GM19043 (cell line): ENCODE measurements at regions not wholly inside any gene's neighbourhood (a gene's known extent, or its start where the extent isn't known, plus 50 kb on each side); places are given as distances from the start of the nearest gene placed in this dataset.
A peak's percentile ranks its signal among the peaks of the same experiment; 100 is the strongest.
"Not testable (repeated sequence)": the region's sequence is repeated elsewhere in the genome, so short reads cannot be mapped to it uniquely, and the experiment has no call there.

Source experiments
- ATAC-seq: cut with Tn5 transposase; IDR thresholded peaks from one replicate; pipeline ENCODE4 v1.9.1; 2021; ENCODE audit warnings: low read depth; ENCODE audit not compliant: unreplicated experiment

- ATAC-seq: no peak
Observed at GRCh38 chr5:87027570-87027969, 240.1 kb upstream of the RASA1 start.

- no peak for ATAC-seq
Observed at GRCh38 chr5:87029951-87030350, 237.7 kb upstream of the RASA1 start.

GRCh38 chr5:87030699-87031098 lies 237.0 kb upstream of the RASA1 start:
- ATAC-seq: no peak

GRCh38 chr5:87034557-87034956 lies 233.1 kb upstream of the RASA1 start:
- ATAC-seq: no peak

GRCh38 chr5:87042554-87042953 lies 225.1 kb upstream of the RASA1 start:
- no peak for ATAC-seq

GRCh38 chr5:87048156-87048555 lies 219.5 kb upstream of the RASA1 start:
- no peak for ATAC-seq

GRCh38 chr5:87049012-87049411 lies 218.7 kb upstream of the RASA1 start:
- not testable (repeated sequence) for ATAC-seq

- no peak for ATAC-seq
Observed at GRCh38 chr5:87051502-87052113, 216.1 kb upstream of the RASA1 start.

- no peak for ATAC-seq
Observed at GRCh38 chr5:87053146-87053545, 214.5 kb upstream of the RASA1 start.

GRCh38 chr5:87054821-87055220 lies 212.9 kb upstream of the RASA1 start:
- ATAC-seq: no peak

GRCh38 chr5:87061046-87061445 lies 206.6 kb upstream of the RASA1 start:
- ATAC-seq: no peak

GRCh38 chr5:87069311-87069710 lies 198.4 kb upstream of the RASA1 start:
- no peak for ATAC-seq

- ATAC-seq: peak; percentile 63
Observed at GRCh38 chr5:87069974-87070608, 197.6 kb upstream of the RASA1 start.

- ATAC-seq: no peak
Observed at GRCh38 chr5:87074072-87074471, 193.6 kb upstream of the RASA1 start.

- peak; percentile 95 for ATAC-seq
Observed at GRCh38 chr5:87074934-87075541, 192.6 kb upstream of the RASA1 start.

- no peak for ATAC-seq
Observed at GRCh38 chr5:87076411-87076810, 191.3 kb upstream of the RASA1 start.

GRCh38 chr5:87076931-87077330 lies 190.8 kb upstream of the RASA1 start:
- no peak for ATAC-seq

GRCh38 chr5:87079219-87079618 lies 188.5 kb upstream of the RASA1 start:
- ATAC-seq: no peak

GRCh38 chr5:87081016-87081415 lies 186.7 kb upstream of the RASA1 start:
- ATAC-seq: no peak

- ATAC-seq: peak; percentile 93
Observed at GRCh38 chr5:87081511-87082372, 185.9 kb upstream of the RASA1 start.

- no peak for ATAC-seq
Observed at GRCh38 chr5:87094347-87094746, 173.3 kb upstream of the RASA1 start.
